Osteoblast (primary cell): ENCODE measurements at regions not wholly inside any gene's neighbourhood (a gene's known extent, or its start where the extent isn't known, plus 50 kb on each side); places are given as distances from the start of the nearest gene placed in this dataset.

Experiments used
- DNase-seq: peaks from one replicate; pipeline ENCODE4 v3.0.0; 2011; ENCODE audit warnings: low spot score, mixed read lengths; ENCODE audit not compliant: insufficient read length; ENCODE audit errors: missing footprints
- H2AFZ ChIP-seq: 2 replicates; pipeline ENCODE4 v1.6.0; 2011; ENCODE audit warnings: mild to moderate bottlenecking, low read length
- H3K27ac ChIP-seq: 2 replicates; pipeline ENCODE4 v1.5.1; 2011; ENCODE audit warnings: mild to moderate bottlenecking, low read depth, low read length, moderate library complexity
- H3K27me3 ChIP-seq: 2 replicates; pipeline ENCODE4 v1.6.0; 2012; ENCODE audit warnings: mild to moderate bottlenecking, control low read depth, inconsistent platforms, low read length, moderate library complexity; ENCODE audit not compliant: insufficient read depth
- H3K36me3 ChIP-seq: 2 replicates; pipeline ENCODE4 v1.5.1; 2011; ENCODE audit warnings: mild to moderate bottlenecking, low read length, control low read depth, moderate library complexity; ENCODE audit not compliant: insufficient read depth
- H3K4me1 ChIP-seq: 2 replicates; pipeline ENCODE4 v1.5.1; 2011; ENCODE audit warnings: mild to moderate bottlenecking, low read length, control low read depth, moderate library complexity; ENCODE audit not compliant: insufficient read depth
- H3K4me2 ChIP-seq: 2 replicates; pipeline ENCODE4 v1.6.0; 2011; ENCODE audit warnings: mild to moderate bottlenecking, low read length; ENCODE audit not compliant: insufficient read depth
- H3K4me3 ChIP-seq: fragments of 200-600 bp; sonication (generic); 3 replicates; pipeline ENCODE4 v1.5.1; 2012; ENCODE audit warnings: mild to moderate bottlenecking, low read length, inconsistent platforms; ENCODE audit not compliant: insufficient read depth
- H3K79me2 ChIP-seq: 2 replicates; pipeline ENCODE4 v1.6.0; 2012; ENCODE audit warnings: mild to moderate bottlenecking, low read length, control low read depth, inconsistent platforms; ENCODE audit not compliant: insufficient read depth
- H3K9me3 ChIP-seq: 2 replicates; pipeline ENCODE4 v1.5.1; 2011; ENCODE audit warnings: low read depth, low read length, control low read depth
- H4K20me1 ChIP-seq: 2 replicates; pipeline ENCODE4 v1.6.0; 2012; ENCODE audit warnings: mild to moderate bottlenecking, low read length, control low read depth; ENCODE audit not compliant: insufficient read depth
- CTCF ChIP-seq: IDR thresholded peaks from 2 replicates; pipeline ENCODE4 v1.5.1; 2011; ENCODE audit warnings: mild to moderate bottlenecking, low read depth, low read length, moderate library complexity; ENCODE audit errors: extremely low read depth

GRCh38 chr1:172733815-172734214 lies 74.9 kb downstream of the FASLG start:
- H3K36me3 ChIP-seq, result no peaks in the 10 kb centered on the region
- H3K9me3 ChIP-seq, result no peaks in the 10 kb centered on the region
- TF ChIP-seq CTCF, result no peak
- H3K4me2 ChIP-seq, result no peak overlapping the region
- no peaks in the 10 kb centered on the region for H3K79me2 ChIP-seq
- H3K27ac ChIP-seq, result no peak overlapping the region
- no peaks in the 10 kb centered on the region for H4K20me1 ChIP-seq
- peaks cover 4% of the 10 kb centered on the region for H3K27me3 ChIP-seq
- no peak overlapping the region for H3K4me3 ChIP-seq
- H3K4me1 ChIP-seq, result no peaks in the 10 kb centered on the region
- DNase-seq, result no peak
- no peak overlapping the region for H2AFZ ChIP-seq

GRCh38 chr1:172738389-172738788 lies 79.5 kb downstream of the FASLG start:
- H2AFZ ChIP-seq, result no peak overlapping the region
- H3K27ac ChIP-seq, result no peak overlapping the region
- peaks cover 2% of the 10 kb centered on the region for H3K4me1 ChIP-seq
- no peaks in the 10 kb centered on the region for H3K9me3 ChIP-seq
- H3K27me3 ChIP-seq, result peaks cover 4% of the 10 kb centered on the region
- DNase-seq, result no peak
- H3K36me3 ChIP-seq, result no peaks in the 10 kb centered on the region
- no peak for TF ChIP-seq CTCF
- no peak overlapping the region for H3K4me2 ChIP-seq
- H3K79me2 ChIP-seq, result no peaks in the 10 kb centered on the region
- no peak overlapping the region for H3K4me3 ChIP-seq
- no peaks in the 10 kb centered on the region for H4K20me1 ChIP-seq

GRCh38 chr1:172742599-172743500 lies 83.9 kb downstream of the FASLG start:
- Histone ChIP-seq H3K27ac (no peak overlapping the region), H3K4me1 (peaks cover 22% of the 10 kb centered on the region), H3K4me2 (no peak overlapping the region), H2AFZ (no peak overlapping the region), H3K36me3 (no peaks in the 10 kb centered on the region), H4K20me1 (no peaks in the 10 kb centered on the region), H3K4me3 (no peak overlapping the region), H3K79me2 (no peaks in the 10 kb centered on the region), H3K9me3 (no peaks in the 10 kb centered on the region), H3K27me3 (peaks cover 4% of the 10 kb centered on the region)
- peak; percentile 76 for TF ChIP-seq CTCF
- no peak for DNase-seq

GRCh38 chr1:172745014-172745413 lies 86.1 kb downstream of the FASLG start:
- no peaks in the 10 kb centered on the region for H4K20me1 ChIP-seq
- H3K4me2 ChIP-seq, result peak overlapping the region; percentile 17
- H3K36me3 ChIP-seq, result no peaks in the 10 kb centered on the region
- no peak overlapping the region for H3K27ac ChIP-seq
- H3K27me3 ChIP-seq, result peaks cover 8% of the 10 kb centered on the region
- H3K4me3 ChIP-seq, result no peak overlapping the region
- DNase-seq, result peak; percentile 54
- H3K9me3 ChIP-seq, result no peaks in the 10 kb centered on the region
- H3K79me2 ChIP-seq, result no peaks in the 10 kb centered on the region
- H2AFZ ChIP-seq, result no peak overlapping the region
- peak; percentile 78 for TF ChIP-seq CTCF
- H3K4me1 ChIP-seq, result peaks cover 22% of the 10 kb centered on the region
